GM12875 (cell line): ENCODE measurements at regions not wholly inside any gene's neighbourhood (a gene's known extent, or its start where the extent isn't known, plus 50 kb on each side); places are given as distances from the start of the nearest gene placed in this dataset.

ENCODE experiments used
- H3K4me3 ChIP-seq: one replicate; pipeline ENCODE4 v1.5.1; 2011; ENCODE audit warnings: low read depth, low read length, control low read depth
- CTCF ChIP-seq: IDR thresholded peaks from 2 replicates; pipeline ENCODE4 v1.5.1; 2011; ENCODE audit warnings: low read depth, mild to moderate bottlenecking, control low read depth, inconsistent platforms, low read length, moderate library complexity, borderline replicate concordance; ENCODE audit not compliant: insufficient read depth

DNA sequence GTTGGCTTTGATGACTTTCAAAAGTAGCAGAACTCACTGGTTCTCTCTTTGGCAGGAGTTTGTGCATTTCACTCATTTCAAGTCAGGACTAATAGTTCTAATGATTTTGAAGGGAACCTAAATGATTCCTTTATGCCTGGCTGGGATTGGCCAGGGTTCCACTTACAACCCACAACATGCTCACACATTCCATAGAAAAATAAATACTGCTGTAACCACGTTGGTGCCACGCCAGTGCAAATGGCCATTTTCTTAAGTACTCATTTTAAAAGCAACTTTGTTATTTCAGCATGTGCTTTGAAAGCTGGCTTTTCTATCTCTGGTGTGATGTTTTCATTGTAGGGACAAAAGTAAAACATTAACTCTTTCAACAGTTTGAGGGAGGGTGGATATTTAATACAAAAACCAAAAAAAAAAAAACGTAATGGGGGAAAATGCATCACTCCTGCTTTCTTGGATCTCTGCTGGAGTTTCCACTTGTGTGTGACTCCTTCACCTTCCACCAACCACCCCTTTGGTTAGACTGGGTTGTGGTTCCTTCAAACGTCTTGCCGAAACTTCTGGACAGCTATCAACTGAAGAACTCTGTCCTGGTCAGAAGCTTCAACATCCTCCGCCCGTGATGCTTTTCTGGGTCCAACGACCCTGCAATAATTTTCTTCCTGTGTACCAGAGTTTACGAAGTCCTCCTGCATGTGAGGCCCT lies 300.4 kb upstream of the RUNX1 start:
- H3K4me3 ChIP-seq = no peak overlapping the region
- TF ChIP-seq CTCF = no peak

DNA sequence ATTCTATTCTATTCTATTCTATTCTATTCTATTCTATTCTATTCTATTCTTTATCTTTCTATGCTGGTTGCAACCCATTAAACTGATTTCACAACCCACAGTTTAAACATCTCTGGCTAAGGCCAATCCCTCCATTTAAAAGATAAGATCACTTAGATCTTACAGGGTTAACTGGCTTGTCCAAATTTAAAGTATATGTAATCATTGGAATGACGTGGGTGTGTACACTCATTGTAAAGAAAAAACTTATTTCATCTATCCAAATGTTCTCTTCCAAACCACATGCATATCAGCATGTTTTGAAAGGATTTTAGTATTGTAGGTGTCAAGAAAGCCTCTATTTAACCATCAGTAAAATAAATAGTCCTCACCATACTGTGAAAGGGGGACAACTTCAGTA lies 299.6 kb upstream of the RUNX1 start:
- H3K4me3 ChIP-seq = no peak overlapping the region

DNA sequence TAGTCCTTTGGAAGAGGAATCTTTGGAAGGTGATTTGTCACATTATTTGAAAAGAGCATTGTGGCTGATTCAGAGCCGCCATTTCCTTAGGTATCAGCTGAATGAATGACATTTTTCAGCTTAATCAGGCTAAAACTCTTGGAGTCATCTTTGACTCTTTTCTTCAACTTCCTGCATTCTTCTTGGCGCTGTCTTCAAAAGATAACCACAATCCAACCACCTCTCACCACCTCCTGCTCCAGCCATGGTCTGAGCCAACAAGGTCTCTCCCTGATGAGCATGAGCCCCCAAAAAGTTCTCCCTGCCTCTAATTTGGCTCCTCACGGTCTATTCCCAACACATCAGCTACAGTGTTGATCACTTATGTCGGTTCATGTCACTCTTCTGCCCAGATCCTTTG lies 297.6 kb upstream of the RUNX1 start:
- no peak overlapping the region for H3K4me3 ChIP-seq
- TF ChIP-seq CTCF = no peak

More for the DNA sequence above, 299.6 kb upstream of the RUNX1 start:
- TF ChIP-seq CTCF = no peak

- no peak overlapping the region for H3K4me3 ChIP-seq
- no peak for TF ChIP-seq CTCF
Measured at GRCh38 chr21:35345954-35346353, 296.9 kb upstream of the RUNX1 start.

GRCh38 chr21:35344582-35344981 lies 295.5 kb upstream of the RUNX1 start:
- no peak for TF ChIP-seq CTCF
- H3K4me3 ChIP-seq = no peak overlapping the region

DNA sequence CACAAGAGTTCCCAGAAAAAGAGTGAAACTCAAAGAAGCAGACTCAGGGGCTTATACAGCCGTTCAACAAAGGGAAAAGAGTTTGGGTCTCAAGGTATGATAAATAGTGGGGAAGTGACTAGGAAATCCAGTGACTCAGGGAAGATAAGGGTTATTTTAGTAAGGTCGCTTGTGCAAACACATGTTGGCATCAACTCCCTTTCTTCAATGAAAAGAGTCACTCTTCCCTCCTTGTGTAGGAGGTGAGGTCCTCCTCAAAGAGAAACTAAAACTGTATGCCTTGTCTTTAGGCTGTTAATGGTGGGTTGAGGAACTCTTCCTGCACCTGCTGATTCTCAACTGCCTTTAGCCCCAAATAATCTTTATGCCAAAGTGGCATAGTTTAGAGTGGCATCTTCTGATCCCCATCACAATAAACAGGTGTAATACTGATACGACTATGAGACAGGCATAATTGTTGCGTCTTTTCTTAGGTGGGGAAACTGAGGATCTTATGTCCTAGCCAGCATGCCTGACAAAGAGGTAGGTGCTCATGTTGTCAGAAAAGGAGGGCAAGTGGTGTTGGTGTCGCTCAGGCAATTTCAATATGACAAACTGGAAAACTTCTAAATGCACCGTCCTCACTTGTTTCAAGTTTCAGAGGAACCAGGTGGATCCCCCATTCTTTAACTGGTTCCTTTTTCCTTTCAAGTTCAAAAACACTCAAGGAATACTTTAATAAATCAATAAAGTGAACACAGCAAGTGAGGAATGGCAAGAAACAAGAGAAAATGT lies 294.1 kb upstream of the RUNX1 start:
- H3K4me3 ChIP-seq = no peak overlapping the region
- TF ChIP-seq CTCF = no peak

DNA sequence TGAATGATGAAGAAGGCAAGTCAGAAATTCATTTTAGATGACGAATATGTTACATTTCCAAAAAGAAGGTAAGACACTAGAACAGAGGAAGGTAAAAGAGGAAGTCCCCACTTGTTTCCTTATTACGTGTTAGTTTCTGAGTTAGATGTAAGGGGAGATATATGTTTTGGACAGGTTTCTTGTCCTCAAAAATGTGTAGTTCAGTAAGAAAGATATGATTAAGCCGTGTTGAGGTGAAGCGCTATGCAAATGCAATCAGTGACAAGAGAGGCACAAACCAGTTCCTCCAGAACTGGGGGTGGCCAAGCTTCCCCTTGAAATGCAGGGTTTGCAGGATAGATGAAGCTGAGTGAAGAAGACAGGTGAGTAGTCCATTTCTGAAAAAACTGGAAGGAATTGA lies 293.3 kb upstream of the RUNX1 start:
- TF ChIP-seq CTCF = no peak
- H3K4me3 ChIP-seq = no peak overlapping the region
